Lower leg skin (tissue), 3 donors: ENCODE measurements at regions not wholly inside any gene's neighbourhood (a gene's known extent, or its start where the extent isn't known, plus 50 kb on each side); places are given as distances from the start of the nearest gene placed in this dataset.

ENCODE experiments used
- POLR2A ChIP-seq, 2 donors: fragments of 450-650 bp; IDR thresholded peaks; one replicate each; pipeline ENCODE4 v1.6.1; 2016 to 2017; ENCODE audit warnings: antibody characterized with exemption in 2 of 2, mild to moderate bottlenecking in 1 of 2, moderate library complexity in 1 of 2
- TF ChIP-seq, protein P1 (sequence below), 3 donors: fragments of 450-650 bp; IDR thresholded peaks; one replicate each; pipeline ENCODE4 v1.5.1; 2016; ENCODE audit warnings: antibody characterized with exemption in 3 of 3, mild to moderate bottlenecking in 3 of 3, moderate library complexity in 2 of 3

DNA sequence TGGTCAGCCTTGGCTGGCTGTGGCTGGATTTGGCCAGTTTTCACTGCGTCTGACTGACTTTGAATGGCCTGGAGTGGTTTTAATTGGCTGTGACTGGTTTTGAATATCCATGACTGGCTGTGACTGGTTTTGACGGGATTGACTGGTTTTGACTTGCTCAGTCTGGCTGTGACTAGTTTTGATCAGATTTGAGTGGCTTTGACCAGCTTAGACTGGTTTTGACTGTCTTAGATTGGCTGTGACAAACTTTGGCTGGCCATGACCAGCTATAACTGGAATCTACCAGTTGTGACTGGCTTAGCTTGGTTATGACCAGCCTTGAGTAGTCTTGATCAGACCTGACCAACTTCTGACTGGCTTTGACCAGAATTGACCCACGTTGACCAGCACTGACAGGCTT lies 168.4 kb upstream of the AMOT start:
- TF ChIP-seq, protein P1, sequence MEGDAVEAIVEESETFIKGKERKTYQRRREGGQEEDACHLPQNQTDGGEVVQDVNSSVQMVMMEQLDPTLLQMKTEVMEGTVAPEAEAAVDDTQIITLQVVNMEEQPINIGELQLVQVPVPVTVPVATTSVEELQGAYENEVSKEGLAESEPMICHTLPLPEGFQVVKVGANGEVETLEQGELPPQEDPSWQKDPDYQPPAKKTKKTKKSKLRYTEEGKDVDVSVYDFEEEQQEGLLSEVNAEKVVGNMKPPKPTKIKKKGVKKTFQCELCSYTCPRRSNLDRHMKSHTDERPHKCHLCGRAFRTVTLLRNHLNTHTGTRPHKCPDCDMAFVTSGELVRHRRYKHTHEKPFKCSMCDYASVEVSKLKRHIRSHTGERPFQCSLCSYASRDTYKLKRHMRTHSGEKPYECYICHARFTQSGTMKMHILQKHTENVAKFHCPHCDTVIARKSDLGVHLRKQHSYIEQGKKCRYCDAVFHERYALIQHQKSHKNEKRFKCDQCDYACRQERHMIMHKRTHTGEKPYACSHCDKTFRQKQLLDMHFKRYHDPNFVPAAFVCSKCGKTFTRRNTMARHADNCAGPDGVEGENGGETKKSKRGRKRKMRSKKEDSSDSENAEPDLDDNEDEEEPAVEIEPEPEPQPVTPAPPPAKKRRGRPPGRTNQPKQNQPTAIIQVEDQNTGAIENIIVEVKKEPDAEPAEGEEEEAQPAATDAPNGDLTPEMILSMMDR (IDR thresholded peaks at IDR 0.05): no peak
- TF ChIP-seq POLR2A (IDR thresholded peaks at IDR 0.05): no peak
